Liver (tissue), 8 donors: ENCODE measurements at regions not wholly inside any gene's neighbourhood (a gene's known extent, or its start where the extent isn't known, plus 50 kb on each side); places are given as distances from the start of the nearest gene placed in this dataset.

Experiments used
- DNase-seq: peaks from one replicate; pipeline ENCODE4 v3.0.0-alpha.2; 2017; ENCODE audit warnings: low spot score
- H3K27ac ChIP-seq, 2 donors: one replicate each; pipeline ENCODE4 v1.7.0; 2013; ENCODE audit warnings: inconsistent platforms in 2 of 2, low read length in 2 of 2, control low read depth in 1 of 2, low read depth in 1 of 2, mild to moderate bottlenecking in 1 of 2
- H3K27me3 ChIP-seq, 4 donors: one replicate each; pipeline versions ENCODE4 v1.6.1 to v1.7.0; 2013; ENCODE audit warnings: low read length in 3 of 4, inconsistent platforms in 1 of 4, mild to moderate bottlenecking in 1 of 4, moderate library complexity in 1 of 4; ENCODE audit not compliant: control insufficient read depth in 4 of 4, insufficient read depth in 4 of 4
- H3K36me3 ChIP-seq, 4 donors: one replicate each; pipeline versions ENCODE4 v1.6.1 to v1.7.0; 2013; ENCODE audit warnings: low read length in 3 of 4, mild to moderate bottlenecking in 3 of 4, low read depth in 1 of 4, moderate library complexity in 1 of 4; ENCODE audit not compliant: control insufficient read depth in 4 of 4, insufficient read depth in 3 of 4
- H3K4me1 ChIP-seq, 4 donors: one replicate each; pipeline versions ENCODE4 v1.6.1 to v1.7.0; 2013; ENCODE audit warnings: low read length in 3 of 4, mild to moderate bottlenecking in 3 of 4, moderate library complexity in 1 of 4; ENCODE audit not compliant: control insufficient read depth in 4 of 4, insufficient read depth in 4 of 4
- H3K4me3 ChIP-seq, 3 donors: one replicate each; pipeline versions ENCODE4 v1.6.1 to v1.7.0; 2013; ENCODE audit warnings: low read length in 3 of 3, control low read depth in 1 of 3, low read depth in 1 of 3, mild to moderate bottlenecking in 1 of 3
- H3K9ac ChIP-seq, 2 donors: one replicate each; pipeline ENCODE4 v1.7.0; 2013; ENCODE audit warnings: low read length in 2 of 2, mild to moderate bottlenecking in 2 of 2, moderate library complexity in 2 of 2, control low read depth in 1 of 2, low read depth in 1 of 2
- H3K9me3 ChIP-seq, 4 donors: one replicate each; pipeline versions ENCODE4 v1.6.1 to v1.7.0; 2013; ENCODE audit warnings: low read length in 3 of 4; ENCODE audit not compliant: control insufficient read depth in 4 of 4
- ATF3 ChIP-seq: IDR thresholded peaks from 2 replicates; pipeline ENCODE4 v1.6.1; 2016; ENCODE audit warnings: antibody characterized with exemption
- CTCF ChIP-seq: fragments of 150-350 bp; IDR thresholded peaks from 2 replicates; pipeline ENCODE4 v1.5.1; 2017; ENCODE audit warnings: improper control_type of control experiment, low read depth, low read length; ENCODE audit not compliant: missing input control
- FOXA2 ChIP-seq: IDR thresholded peaks from 2 replicates; pipeline ENCODE4 v1.6.1; 2016; ENCODE audit warnings: antibody characterized with exemption
- GABPA ChIP-seq, 2 donors: IDR thresholded peaks in 1 of 2; conservative IDR thresholded peaks in 1 of 2; 2 replicates each; pipeline ENCODE4 v1.6.1; 2016; ENCODE audit warnings: antibody characterized with exemption in 2 of 2, mild to moderate bottlenecking in 1 of 2, moderate library complexity in 1 of 2
- JUND ChIP-seq, 2 donors: IDR thresholded peaks; 2 replicates each; pipeline ENCODE4 v1.6.1; 2016; ENCODE audit warnings: antibody characterized with exemption in 2 of 2
- MAX ChIP-seq: IDR thresholded peaks from 2 replicates; pipeline ENCODE4 v1.6.1; 2016; ENCODE audit warnings: antibody characterized with exemption
- NR2F2 ChIP-seq: IDR thresholded peaks from 2 replicates; pipeline ENCODE4 v1.6.1; 2016; ENCODE audit warnings: antibody characterized with exemption
- REST ChIP-seq: IDR thresholded peaks from 2 replicates; pipeline ENCODE4 v1.6.1; 2016; ENCODE audit warnings: antibody characterized with exemption, mild to moderate bottlenecking
- RXRA ChIP-seq, 2 donors: IDR thresholded peaks; 2 replicates each; pipeline ENCODE4 v1.6.1; 2017 to 2018; ENCODE audit warnings: antibody characterized with exemption in 2 of 2, mild to moderate bottlenecking in 1 of 2
- SP1 ChIP-seq: IDR thresholded peaks from 2 replicates; pipeline ENCODE4 v1.6.1; 2018; ENCODE audit warnings: antibody characterized with exemption, mild to moderate bottlenecking
- ZBTB33 ChIP-seq: IDR thresholded peaks from 2 replicates; pipeline ENCODE4 v1.6.1; 2016; ENCODE audit warnings: antibody characterized with exemption
- WGBS: extraction: QIAGEN DNeasy Blood & Tissue Kit; methylation state at CpG from one replicate; pipeline ENCODE4 v1.1.7; 2013; 5-methylcytosine and 5-hydroxymethylcytosine counted together
- donor health status: healthy.
- donor health status: healthy.
- donor health status: healthy.
- donor health status: healthy.
- donor health status: healthy.

GRCh38 chr7:25594728-25595127 lies 366.4 kb upstream of the NPVF start:
- H3K27ac ChIP-seq = no peak overlapping the region
- no peak overlapping the region for H3K9ac ChIP-seq
- DNase-seq = no peak
- no peaks in the 10 kb centered on the region for H3K9me3 ChIP-seq
- no peak overlapping the region for H3K4me3 ChIP-seq
- H3K4me1 ChIP-seq = peaks cover 3 to 22% (median 14%) of the 10 kb centered on the region in 4 donors
- peaks cover 0 to 2% (median 0%) of the 10 kb centered on the region in 4 donors for H3K27me3 ChIP-seq
- H3K36me3 ChIP-seq = no peaks in the 10 kb centered on the region
- TF ChIP-seq ZBTB33 (no peak), REST (no peak), CTCF (no peak), NR2F2 (no peak), MAX (no peak), FOXA2 (no peak), ATF3 (no peak), JUND (IDR thresholded peaks at IDR 0.05) (no peak), RXRA (IDR thresholded peaks at IDR 0.05) (no peak)
- 89% methylated on average over 2 of the region's 2 CpGs for WGBS

DNA sequence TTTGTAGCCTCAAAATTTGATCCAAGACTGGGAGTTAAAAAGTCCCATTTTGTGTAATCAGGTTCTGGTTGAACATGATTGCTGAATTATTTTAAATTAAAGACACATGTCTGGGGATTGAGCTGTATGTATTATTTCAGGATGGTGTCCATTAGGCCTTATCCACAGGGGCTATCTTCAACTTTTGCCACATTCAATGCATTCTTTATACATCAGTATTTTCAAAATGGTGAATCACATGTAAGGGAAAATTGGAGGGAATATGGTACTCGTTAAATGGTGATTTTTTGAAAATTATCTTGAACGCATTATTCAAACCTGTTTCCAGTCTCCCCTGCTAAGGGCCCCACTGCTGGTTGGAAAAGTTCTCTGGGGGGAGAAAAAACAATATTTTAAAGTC lies 367.7 kb upstream of the NPVF start:
- TF ChIP-seq GABPA (IDR thresholded peaks at IDR 0.05 in 1 of 2, conservative IDR thresholded peaks at IDR 0.05 in 1 of 2) (no peak), SP1 (no peak), MAX (no peak), NR2F2 (no peak)
- Histone ChIP-seq H3K4me3 (no peak overlapping the region), H3K9me3 (no peaks in the 10 kb centered on the region), H3K36me3 (no peaks in the 10 kb centered on the region), H3K27ac (no peak overlapping the region), H3K4me1 (peaks cover 3 to 22% (median 14%) of the 10 kb centered on the region in 4 donors), H3K27me3 (peaks cover 0 to 2% (median 0%) of the 10 kb centered on the region in 4 donors), H3K9ac (no peak overlapping the region)
- WGBS = 83% methylated on average over 2 of the region's 2 CpGs
- no peak for DNase-seq
